ENCODE measurements at regions not wholly inside any gene's neighbourhood (a gene's known extent, or its start where the extent isn't known, plus 50 kb on each side); places are given as distances from the start of the nearest gene placed in this dataset.

GRCh38 chr5:18652404-18653215, 1018.4 kb downstream of the TAF11L14 start:
- Histone ChIP-seq H3K4me3 (no peak overlapping the region), H3K9me2 (ENCODE audit: insufficient read depth) (no peaks in the 10 kb centered on the region; the same call in 1 of the 2 replicates), H3K4me1 (ENCODE audit: insufficient read depth) (no peaks in the 10 kb centered on the region), H3K36me3 (ENCODE audit: insufficient read depth) (peaks cover 50% of the 10 kb centered on the region), H3K79me2 (replicated peaks; ENCODE audit: insufficient read depth) (peaks cover 20% of the 10 kb centered on the region), H3K4me2 (no peak overlapping the region), H3K27ac (ENCODE audit: low read depth) (no peak overlapping the region), H4K20me1 (replicated peaks; ENCODE audit: insufficient read depth) (0 out of 2 replicates have a peak, but pooled peaks cover 6% of the 10 kb centered on the region), H3F3A (replicated peaks; ENCODE audit: low read depth) (no peaks in the 10 kb centered on the region), H2AFZ (no peak overlapping the region), H3K27me3 (ENCODE audit: insufficient read depth) (no peaks in the 10 kb centered on the region)
- peak; percentile 51; the same call in 2 of the 3 replicates for ATAC-seq
- Mint-ChIP-seq H3K4me1 (no peaks in the 10 kb centered on the region), H3K4me3 (no peak overlapping the region), H3K9me3 (peaks cover 7% of the 10 kb centered on the region; the same call in 2 of the 3 replicates), H3K27me3 (ENCODE audit: insufficient read depth, low read depth, poor library complexity) (peaks cover 2% of the 10 kb centered on the region), H3K36me3 (ENCODE audit: low read depth) (peaks cover 16% of the 10 kb centered on the region; the same call in 2 of the 3 replicates), H3K27ac (no peak overlapping the region)
- TF ChIP-seq CTCF (conservative IDR thresholded peaks at IDR 0.05; ENCODE audit: low read depth in 2 of 2) (no peak), POLR2AphosphoS5 (IDR thresholded peaks at IDR 0.05; ENCODE audit: low read depth) (peak; percentile 28), EZH2phosphoT487 (IDR thresholded peaks at IDR 0.05; ENCODE audit: unreplicated experiment) (no peak), ZNF114 (CRISPR knock-in tag; IDR thresholded peaks at IDR 0.05) (no peak), JUNB (IDR thresholded peaks at IDR 0.05; ENCODE audit: unreplicated experiment) (no peak), ETS1 (IDR thresholded peaks at IDR 0.05) (no peak), ZNF462 (CRISPR knock-in tag; IDR thresholded peaks at IDR 0.05) (no peak), EZH2 (IDR thresholded peaks at IDR 0.05; ENCODE audit: low read depth, unreplicated experiment) (no peak), NANOG (IDR thresholded peaks at IDR 0.05; ENCODE audit: borderline replicate concordance) (no peak)
- DNase-seq (ENCODE audit: low spot score) = no peak
